IMR-90 (cell line): ENCODE measurements at regions not wholly inside any gene's neighbourhood (a gene's known extent, or its start where the extent isn't known, plus 50 kb on each side); places are given as distances from the start of the nearest gene placed in this dataset.

Source experiments
- ATAC-seq: fragments of 200-7000 bp; cut with Tn5 transposase; 2 replicates; pipeline ENCODE4 v1.9.1; 2020; ENCODE audit warnings: low read depth, mild to moderate bottlenecking, moderate library complexity
- BruUV-seq: library from RNA; stranded (reverse); fragments of 400-500 nt; replicated peaks from 2 replicates; lab custom pipeline; 2021; lab: Mats Ljungman, UMichigan
- CTCF ChIA-PET: fragments of 300-600 bp; formaldehyde crosslinking; extraction: SDS; loops from one replicate; lab custom pipeline; 2021; ENCODE audit warnings: antibody characterized with exemption; lab: Yijun Ruan, JAX
- POLR2A ChIA-PET: fragments of 300-600 bp; sonication (Branson Sonifier 250); formaldehyde crosslinking; loops from one replicate; lab custom pipeline; 2022; ENCODE audit warnings: antibody characterized with exemption; ENCODE audit not compliant: unreplicated experiment; lab: Charles Lee
- DNase-seq: peaks from one replicate; pipeline ENCODE4 v3.0.0; 2013
- H2AFZ ChIP-seq: replicated peaks from 2 replicates; pipeline ENCODE3; 2013; ENCODE audit warnings: low read length, mild to moderate bottlenecking; ENCODE audit not compliant: poor library complexity
- H2AK5ac ChIP-seq: 2 replicates; pipeline ENCODE4 v1.6.1; 2013; ENCODE audit warnings: low read depth, low read length, inconsistent platforms
- H2AK9ac ChIP-seq: replicated peaks from 2 replicates; pipeline ENCODE3; 2013; ENCODE audit warnings: mild to moderate bottlenecking, low read depth, low read length, moderate library complexity; ENCODE audit not compliant: poor library complexity
- H2BK120ac ChIP-seq: 2 replicates; pipeline ENCODE4 v1.6.1; 2013; ENCODE audit warnings: low read depth, low read length, inconsistent platforms
- H2BK15ac ChIP-seq: 3 replicates; pipeline ENCODE4 v1.6.1; 2013; ENCODE audit warnings: low read depth, low read length, inconsistent platforms
- H2BK20ac ChIP-seq: 2 replicates; pipeline ENCODE4 v1.6.1; 2013; ENCODE audit warnings: low read depth, mild to moderate bottlenecking, inconsistent platforms, low read length, moderate library complexity
- H2BK5ac ChIP-seq: 2 replicates; pipeline ENCODE4 v1.6.1; 2013; ENCODE audit warnings: mild to moderate bottlenecking, low read depth, low read length, inconsistent platforms; ENCODE audit not compliant: poor library complexity, severe bottlenecking
- H3K14ac ChIP-seq: replicated peaks from 2 replicates; pipeline ENCODE4 v1.6.1; 2013; ENCODE audit warnings: low read depth, low read length, inconsistent platforms
- H3K18ac ChIP-seq: 2 replicates; pipeline ENCODE4 v1.6.1; 2013; ENCODE audit warnings: low read depth, low read length, control low read depth
- H3K23ac ChIP-seq: 2 replicates; pipeline ENCODE4 v1.6.1; 2013; ENCODE audit warnings: low read depth, low read length, inconsistent platforms
- H3K27ac ChIP-seq: 2 replicates; pipeline ENCODE4 v1.5.1; 2013; ENCODE audit warnings: mild to moderate bottlenecking, control low read depth, low read length; ENCODE audit not compliant: insufficient read depth
- H3K27me3 ChIP-seq: 2 replicates; pipeline ENCODE4 v1.6.1; 2013; ENCODE audit warnings: low read length; ENCODE audit not compliant: control insufficient read depth, insufficient read depth
- H3K36me3 ChIP-seq: 2 replicates; pipeline ENCODE4 v1.6.1; 2013; ENCODE audit warnings: low read length, mixed read lengths; ENCODE audit not compliant: control insufficient read depth, insufficient read depth
- H3K4ac ChIP-seq: 2 replicates; pipeline ENCODE4 v1.6.1; 2013; ENCODE audit warnings: low read depth, low read length, inconsistent platforms
- H3K4me1 ChIP-seq: 2 replicates; pipeline ENCODE4 v1.6.1; 2013; ENCODE audit warnings: low read length, mixed read lengths; ENCODE audit not compliant: control insufficient read depth, insufficient read depth
- H3K4me2 ChIP-seq: 2 replicates; pipeline ENCODE4 v1.6.1; 2013; ENCODE audit warnings: low read depth, mild to moderate bottlenecking, control low read depth, low read length, moderate library complexity
- H3K4me3 ChIP-seq: 2 replicates; pipeline ENCODE4 v1.5.1; 2013; ENCODE audit warnings: low read depth, mild to moderate bottlenecking, control low read depth, low read length, moderate library complexity; ENCODE audit not compliant: insufficient read depth
- H3K56ac ChIP-seq: 2 replicates; pipeline ENCODE4 v1.6.1; 2013; ENCODE audit warnings: low read length, inconsistent platforms; ENCODE audit not compliant: insufficient read depth; ENCODE audit errors: extremely low read depth
- H3K79me1 ChIP-seq, 2 experiments: 2 replicates each; pipeline ENCODE4 v1.6.1; 2013; ENCODE audit warnings: low read length in 2 of 2, inconsistent platforms in 1 of 2, low read depth in 1 of 2
- H3K9ac ChIP-seq: 2 replicates; pipeline ENCODE4 v1.6.1; 2013; ENCODE audit warnings: low read depth, low read length, control low read depth
- H3K9me1 ChIP-seq: 2 replicates; pipeline ENCODE4 v1.6.1; 2013; ENCODE audit warnings: low read length, inconsistent platforms; ENCODE audit not compliant: insufficient read depth
- H3K9me3 ChIP-seq: 2 replicates; pipeline ENCODE4 v1.6.1; 2013; ENCODE audit warnings: low read length; ENCODE audit not compliant: control insufficient read depth, insufficient read depth
- H4K20me1 ChIP-seq: 2 replicates; pipeline ENCODE4 v1.6.1; 2013; ENCODE audit warnings: low read length, inconsistent platforms; ENCODE audit not compliant: insufficient read depth
- H4K5ac ChIP-seq: 2 replicates; pipeline ENCODE4 v1.6.1; 2013; ENCODE audit warnings: mild to moderate bottlenecking, low read depth, low read length, control low read depth
- H4K8ac ChIP-seq, 2 experiments: 2 replicates each; pipeline ENCODE4 v1.6.1; 2013; ENCODE audit warnings: low read depth in 2 of 2, low read length in 2 of 2, control low read depth in 1 of 2, inconsistent platforms in 1 of 2
- H4K91ac ChIP-seq: 2 replicates; pipeline ENCODE4 v1.6.1; 2013; ENCODE audit warnings: low read depth, low read length, inconsistent platforms; ENCODE audit not compliant: insufficient read depth
- BHLHE40 ChIP-seq: fragments of 150-350 bp; IDR thresholded peaks from 2 replicates; pipeline ENCODE4 v1.6.1; 2016; ENCODE audit warnings: mild to moderate bottlenecking, low read depth, low read length
- CEBPB ChIP-seq: IDR thresholded peaks from 2 replicates; pipeline ENCODE4 v1.6.1; 2012; ENCODE audit warnings: low read depth, low read length, improper control_type of control experiment
- CTCF ChIP-seq: conservative IDR thresholded peaks from 2 replicates; pipeline ENCODE4 v1.5.1; 2012; ENCODE audit warnings: mild to moderate bottlenecking, low read depth, low read length, improper control_type of control experiment
- FOS ChIP-seq: fragments of 150-350 bp; IDR thresholded peaks from 2 replicates; pipeline ENCODE4 v1.6.1; 2016; ENCODE audit warnings: low read depth, low read length
- MAFK ChIP-seq: IDR thresholded peaks from 2 replicates; pipeline ENCODE4 v1.6.1; 2012; ENCODE audit warnings: low read depth, low read length, improper control_type of control experiment
- MAZ ChIP-seq: IDR thresholded peaks from 2 replicates; pipeline ENCODE4 v1.6.1; 2012; ENCODE audit warnings: low read depth, mild to moderate bottlenecking, low read length, improper control_type of control experiment, moderate library complexity, borderline replicate concordance
- NFE2L2 ChIP-seq: fragments of 150-350 bp; IDR thresholded peaks from 2 replicates; pipeline ENCODE4 v1.6.1; 2016; ENCODE audit warnings: low read depth, mild to moderate bottlenecking, low read length
- POLR2A ChIP-seq: IDR thresholded peaks from 2 replicates; pipeline ENCODE4 v1.6.1; 2012; ENCODE audit warnings: mild to moderate bottlenecking, low read depth, low read length
- RAD21 ChIP-seq: IDR thresholded peaks from 2 replicates; pipeline ENCODE4 v1.6.1; 2012; ENCODE audit warnings: low read length, improper control_type of control experiment
- RCOR1 ChIP-seq: IDR thresholded peaks from 2 replicates; pipeline ENCODE4 v1.6.1; 2012; ENCODE audit warnings: mild to moderate bottlenecking, low read length, improper control_type of control experiment; ENCODE audit not compliant: insufficient replicate concordance
- RFX5 ChIP-seq: IDR thresholded peaks from 2 replicates; pipeline ENCODE4 v1.8.0; 2012; ENCODE audit warnings: low read depth, mild to moderate bottlenecking, low read length, moderate library complexity
- SMC3 ChIP-seq: fragments of 150-350 bp; IDR thresholded peaks from 2 replicates; pipeline ENCODE4 v1.6.1; 2016; ENCODE audit warnings: low read depth, mild to moderate bottlenecking, antibody characterized with exemption, low read length, moderate library complexity
- WGBS, 2 experiments: methylation state at CpG; one replicate each; pipeline versions ENCODE4 v1.1.5 to v1.1.7; 2013; ENCODE audit warnings: missing lambda C conversion rate in 2 of 2; ENCODE audit not compliant: insufficient read length in 1 of 2; ENCODE audit errors: extremely low coverage in 2 of 2; 5-methylcytosine and 5-hydroxymethylcytosine counted together
- dilution Hi-C: fragments of 300-500 bp; cut with HindIII; formaldehyde crosslinking; loops from one replicate; pipeline ENCODE4 v1.14.3; 2018; ENCODE audit warnings: low sequenced_read_pairs; ENCODE audit not compliant: unreplicated experiment
- in situ Hi-C: fragments of 300-500 bp; cut with MboI; formaldehyde crosslinking; loops from 3 replicates; pipeline ENCODE4 v1.14.3; 2019; ENCODE audit warnings: low sequenced_read_pairs, inconsistent platforms, mixed read lengths
- intact Hi-C: fragments of 100-400 bp; cut with micrococcal nuclease; formaldehyde crosslinking; loops from 2 replicates; pipeline ENCODE4 v1.10.0; 2022
- TF ChIP-seq, protein P1 (sequence below): fragments of 150-350 bp; IDR thresholded peaks from 2 replicates; pipeline ENCODE4 v1.6.1; 2017; ENCODE audit warnings: mild to moderate bottlenecking, antibody characterized with exemption, low read length, low read depth
- TF ChIP-seq, protein P2 (sequence below): fragments of 150-350 bp; IDR thresholded peaks from 2 replicates; pipeline ENCODE4 v1.6.1; 2016; ENCODE audit warnings: low read depth, mild to moderate bottlenecking, low read length, moderate library complexity, borderline replicate concordance

DNA sequence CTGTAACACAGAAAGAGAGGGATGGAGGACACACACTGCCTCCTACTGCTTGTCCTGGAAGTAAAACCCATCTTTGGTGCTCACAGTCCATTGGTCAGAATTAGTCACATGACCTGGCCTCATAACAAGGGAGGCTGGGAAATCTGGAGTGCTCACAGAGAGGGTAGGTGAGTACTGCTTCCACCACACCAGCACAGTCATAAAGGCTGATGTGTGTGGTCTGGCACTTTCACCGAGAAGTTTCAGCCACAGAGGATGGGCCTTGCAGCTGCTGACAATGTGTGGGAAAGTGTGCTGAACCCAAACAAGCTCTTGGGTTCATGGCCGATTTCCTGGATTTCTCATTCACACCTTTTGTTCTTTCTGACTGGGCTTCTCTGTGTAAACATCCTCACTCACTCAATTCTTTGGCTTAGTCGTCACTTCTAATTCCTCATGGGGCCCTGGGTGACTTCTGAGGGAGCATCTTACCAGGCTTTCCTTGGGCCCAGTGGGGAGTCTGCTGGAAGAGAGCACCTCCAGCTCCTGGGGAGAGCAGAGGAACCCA, 100.7 kb downstream of the ASB7 start:
- peak overlapping the region; percentile 87; the same call in 2 of the 3 replicates for H2BK15ac ChIP-seq
- H3K4me1 ChIP-seq: peaks cover 16% of the 10 kb centered on the region
- H3K36me3 ChIP-seq: no peaks in the 10 kb centered on the region
- intact Hi-C loops: no loop called here
- CTCF ChIA-PET: no interaction called here
- dilution Hi-C loops: no loop called here
- no peaks in the 10 kb centered on the region for H3K27me3 ChIP-seq
- peak overlapping the region; percentile 78 for H2BK20ac ChIP-seq
- H2BK5ac ChIP-seq: peak overlapping the region; percentile 66
- POLR2A ChIA-PET: no interaction called here
- peak overlapping the region; percentile 0 for H2AK9ac ChIP-seq
- H2BK120ac ChIP-seq: peak overlapping the region; percentile 71
- H3K4ac ChIP-seq: peak overlapping the region; percentile 82
- TF ChIP-seq FOS (no peak), MAZ (no peak), NFE2L2 (no peak), RAD21 (no peak), CEBPB (no peak), CTCF (no peak), RFX5 (no peak), SMC3 (no peak), RCOR1 (no peak), MAFK (0 out of 2 replicates have a peak, but pooled peaks have one; percentile 1), BHLHE40 (peak; percentile 87), POLR2A (no peak)
- TF ChIP-seq, protein P1, sequence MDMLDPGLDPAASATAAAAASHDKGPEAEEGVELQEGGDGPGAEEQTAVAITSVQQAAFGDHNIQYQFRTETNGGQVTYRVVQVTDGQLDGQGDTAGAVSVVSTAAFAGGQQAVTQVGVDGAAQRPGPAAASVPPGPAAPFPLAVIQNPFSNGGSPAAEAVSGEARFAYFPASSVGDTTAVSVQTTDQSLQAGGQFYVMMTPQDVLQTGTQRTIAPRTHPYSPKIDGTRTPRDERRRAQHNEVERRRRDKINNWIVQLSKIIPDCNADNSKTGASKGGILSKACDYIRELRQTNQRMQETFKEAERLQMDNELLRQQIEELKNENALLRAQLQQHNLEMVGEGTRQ: peak; percentile 76
- TF ChIP-seq, protein P2, sequence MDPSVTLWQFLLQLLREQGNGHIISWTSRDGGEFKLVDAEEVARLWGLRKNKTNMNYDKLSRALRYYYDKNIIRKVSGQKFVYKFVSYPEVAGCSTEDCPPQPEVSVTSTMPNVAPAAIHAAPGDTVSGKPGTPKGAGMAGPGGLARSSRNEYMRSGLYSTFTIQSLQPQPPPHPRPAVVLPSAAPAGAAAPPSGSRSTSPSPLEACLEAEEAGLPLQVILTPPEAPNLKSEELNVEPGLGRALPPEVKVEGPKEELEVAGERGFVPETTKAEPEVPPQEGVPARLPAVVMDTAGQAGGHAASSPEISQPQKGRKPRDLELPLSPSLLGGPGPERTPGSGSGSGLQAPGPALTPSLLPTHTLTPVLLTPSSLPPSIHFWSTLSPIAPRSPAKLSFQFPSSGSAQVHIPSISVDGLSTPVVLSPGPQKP: no peak
- no peak overlapping the region for H3K4me3 ChIP-seq
- H3K23ac ChIP-seq: peak overlapping the region; percentile 5; the same call in 1 of the 2 replicates
- H4K20me1 ChIP-seq: no peaks in the 10 kb centered on the region
- H2AK5ac ChIP-seq: peak overlapping the region; percentile 62
- ATAC-seq: peak; percentile 57
- in situ Hi-C loops: loop anchor here (25.0 kb wide), 1 partner anchor 559 kb away; the partner anchor contains the start of gene CHSY1
- peak overlapping the region; percentile 79 for H3K14ac ChIP-seq
- DNase-seq: peak; percentile 93
- H3K9ac ChIP-seq: no peak overlapping the region
- H4K91ac ChIP-seq: peak overlapping the region; percentile 84
- peaks cover 8% of the 10 kb centered on the region for H3K9me1 ChIP-seq
- H3K56ac ChIP-seq: 0 out of 2 replicates have a peak overlapping the region, but pooled peaks have one; percentile 17
- H4K8ac ChIP-seq: peak overlapping the region; percentile 6 to 90
- H3K18ac ChIP-seq: peak overlapping the region; percentile 83
- no TSS peak for BruUV-seq
- peak overlapping the region; percentile 84 for H2AFZ ChIP-seq
- no CpG with 5 or more reads among the region's 3 CpGs for WGBS, 2 experiments
- H3K4me2 ChIP-seq: no peak overlapping the region
- 0 out of 2 replicates have a peak overlapping the region, but pooled peaks have one; percentile 32 for H3K27ac ChIP-seq
- no peaks in the 10 kb centered on the region for H3K79me1 ChIP-seq
- H3K9me3 ChIP-seq: no peaks in the 10 kb centered on the region
- H4K5ac ChIP-seq: peak overlapping the region; percentile 3; the same call in 1 of the 2 replicates
